ENCODE measurements at regions not wholly inside any gene's neighbourhood (a gene's known extent, or its start where the extent isn't known, plus 50 kb on each side); places are given as distances from the start of the nearest gene placed in this dataset.

DNA sequence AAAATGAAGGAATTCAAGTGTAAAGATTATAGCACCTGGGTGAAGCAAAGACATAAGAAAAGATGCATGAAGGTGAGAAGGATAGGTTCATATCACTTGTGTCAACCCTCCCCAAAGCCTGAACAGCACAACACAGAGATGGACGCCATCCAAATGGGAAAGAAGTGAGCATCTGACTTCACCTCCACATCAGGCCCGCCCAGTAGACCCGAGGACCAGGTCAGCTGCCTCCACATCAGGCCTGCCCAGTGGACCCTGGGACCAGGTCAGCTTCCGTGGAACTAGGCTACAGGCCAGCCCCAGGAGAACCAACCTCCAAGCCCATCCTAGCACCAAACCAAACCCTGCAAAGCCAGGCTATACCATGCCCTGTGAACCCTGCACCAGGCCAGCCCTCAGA is 862.9 kb downstream of the UQCRFS1 start:
- Histone ChIP-seq H3K27me3 (ENCODE audit: insufficient read depth, poor library complexity, severe bottlenecking) (no peaks in the 10 kb centered on the region), H3K9me3 (ENCODE audit: severe bottlenecking) (no peaks in the 10 kb centered on the region)

DNA sequence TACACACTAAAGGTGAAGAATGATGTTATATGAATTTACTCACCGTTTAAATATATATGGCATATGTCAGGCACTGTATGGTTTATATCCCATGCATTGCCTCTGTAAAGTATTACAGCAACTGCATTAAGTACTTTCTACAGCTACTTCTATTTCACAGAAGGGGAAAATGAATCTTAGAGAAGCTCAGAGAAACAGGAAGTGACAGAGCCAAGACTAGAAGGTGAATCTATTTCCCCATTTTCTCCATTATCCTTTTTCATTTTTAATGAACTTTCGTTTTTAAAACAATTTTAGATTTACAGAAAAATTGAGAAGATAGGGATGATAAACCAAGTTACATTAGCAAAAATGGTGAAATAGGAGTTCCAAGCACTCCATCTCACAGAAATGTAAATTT is 863.3 kb downstream of the UQCRFS1 start:
- TF ChIP-seq, protein P1, sequence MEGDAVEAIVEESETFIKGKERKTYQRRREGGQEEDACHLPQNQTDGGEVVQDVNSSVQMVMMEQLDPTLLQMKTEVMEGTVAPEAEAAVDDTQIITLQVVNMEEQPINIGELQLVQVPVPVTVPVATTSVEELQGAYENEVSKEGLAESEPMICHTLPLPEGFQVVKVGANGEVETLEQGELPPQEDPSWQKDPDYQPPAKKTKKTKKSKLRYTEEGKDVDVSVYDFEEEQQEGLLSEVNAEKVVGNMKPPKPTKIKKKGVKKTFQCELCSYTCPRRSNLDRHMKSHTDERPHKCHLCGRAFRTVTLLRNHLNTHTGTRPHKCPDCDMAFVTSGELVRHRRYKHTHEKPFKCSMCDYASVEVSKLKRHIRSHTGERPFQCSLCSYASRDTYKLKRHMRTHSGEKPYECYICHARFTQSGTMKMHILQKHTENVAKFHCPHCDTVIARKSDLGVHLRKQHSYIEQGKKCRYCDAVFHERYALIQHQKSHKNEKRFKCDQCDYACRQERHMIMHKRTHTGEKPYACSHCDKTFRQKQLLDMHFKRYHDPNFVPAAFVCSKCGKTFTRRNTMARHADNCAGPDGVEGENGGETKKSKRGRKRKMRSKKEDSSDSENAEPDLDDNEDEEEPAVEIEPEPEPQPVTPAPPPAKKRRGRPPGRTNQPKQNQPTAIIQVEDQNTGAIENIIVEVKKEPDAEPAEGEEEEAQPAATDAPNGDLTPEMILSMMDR (IDR thresholded peaks at IDR 0.05; ENCODE audit: poor library complexity, severe bottlenecking): no peak
- H3K36me3 ChIP-seq (ENCODE audit: low read depth): no peaks in the 10 kb centered on the region
- ATAC-seq (ENCODE audit: low read depth): no peak
- no peaks in the 10 kb centered on the region for H3K9me3 ChIP-seq (ENCODE audit: severe bottlenecking)
- no peaks in the 10 kb centered on the region for H3K27me3 ChIP-seq (ENCODE audit: insufficient read depth, poor library complexity, severe bottlenecking)
- no peak for DNase-seq (ENCODE audit: low spot score)
- no peak overlapping the region for H3K27ac ChIP-seq (ENCODE audit: poor library complexity, severe bottlenecking)
- no peak overlapping the region for H3K4me3 ChIP-seq (ENCODE audit: severe bottlenecking)
- H3K4me1 ChIP-seq (ENCODE audit: insufficient read depth, poor library complexity, severe bottlenecking): no peaks in the 10 kb centered on the region

More for the DNA sequence above, 862.9 kb downstream of the UQCRFS1 start:
- H3K27ac ChIP-seq (ENCODE audit: poor library complexity, severe bottlenecking): no peak overlapping the region
- no peaks in the 10 kb centered on the region for H3K4me1 ChIP-seq (ENCODE audit: insufficient read depth, poor library complexity, severe bottlenecking)
- DNase-seq (ENCODE audit: low spot score): no peak
- H3K4me3 ChIP-seq (ENCODE audit: severe bottlenecking): no peak overlapping the region
- ATAC-seq (ENCODE audit: low read depth): no peak
- TF ChIP-seq, protein P1 (IDR thresholded peaks at IDR 0.05; ENCODE audit: poor library complexity, severe bottlenecking): no peak
- no peaks in the 10 kb centered on the region for H3K36me3 ChIP-seq (ENCODE audit: low read depth)

DNA sequence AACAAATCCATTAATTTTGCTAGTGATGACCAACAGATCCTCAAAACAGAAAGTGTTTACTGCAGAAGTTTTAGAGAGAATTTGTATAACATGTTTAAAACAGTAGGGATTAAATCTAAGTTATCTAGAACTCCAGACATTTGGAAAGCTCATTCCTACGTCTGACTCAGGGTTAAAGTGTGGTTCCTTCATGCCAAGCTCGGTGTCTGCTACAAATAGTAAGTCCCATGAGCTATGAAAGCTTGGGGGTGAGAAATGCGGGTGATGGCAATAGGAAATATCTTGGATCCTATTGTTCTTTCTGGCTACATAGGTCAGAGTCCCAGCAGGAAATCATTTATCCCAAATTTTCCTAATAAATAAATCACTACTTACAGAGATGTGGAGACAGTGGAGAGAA is 867.1 kb downstream of the UQCRFS1 start:
- no peak overlapping the region for H3K27ac ChIP-seq (ENCODE audit: poor library complexity, severe bottlenecking)
- ATAC-seq (ENCODE audit: low read depth) (no peak), DNase-seq (ENCODE audit: low spot score) (no peak)
- no peaks in the 10 kb centered on the region for H3K27me3 ChIP-seq (ENCODE audit: insufficient read depth, poor library complexity, severe bottlenecking)
- H3K4me1 ChIP-seq (ENCODE audit: insufficient read depth, poor library complexity, severe bottlenecking): no peaks in the 10 kb centered on the region
- H3K9me3 ChIP-seq (ENCODE audit: severe bottlenecking): no peaks in the 10 kb centered on the region
- H3K36me3 ChIP-seq (ENCODE audit: low read depth): no peaks in the 10 kb centered on the region
- H3K4me3 ChIP-seq (ENCODE audit: severe bottlenecking): no peak overlapping the region
- TF ChIP-seq, protein P1 (IDR thresholded peaks at IDR 0.05; ENCODE audit: poor library complexity, severe bottlenecking): no peak

DNA sequence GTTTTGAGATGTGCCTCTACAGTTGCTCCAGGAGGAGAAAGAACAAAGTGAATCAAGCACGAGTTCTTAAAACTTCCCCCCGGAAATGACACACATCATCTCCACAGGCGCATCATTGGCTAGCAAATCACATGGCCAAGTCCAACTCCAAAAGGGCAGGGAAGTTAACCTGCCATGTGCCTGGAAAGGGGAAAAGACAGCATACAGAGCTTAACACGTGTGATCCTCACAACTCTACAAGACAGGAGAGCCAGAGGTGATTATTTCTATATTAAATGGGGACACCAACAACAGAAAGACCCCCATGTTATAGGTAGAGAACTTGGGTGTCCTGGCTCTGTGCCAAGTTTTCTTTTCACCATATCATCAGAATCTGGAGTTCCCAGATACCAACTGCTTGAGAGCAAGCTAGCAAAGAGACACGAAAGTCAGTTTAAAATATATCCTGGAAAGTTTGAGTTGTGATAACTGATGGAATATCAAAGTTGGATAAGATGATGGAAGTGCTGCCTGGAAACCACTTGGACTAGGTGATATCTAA is 871.1 kb downstream of the UQCRFS1 start:
- TF ChIP-seq, protein P1 (IDR thresholded peaks at IDR 0.05; ENCODE audit: poor library complexity, severe bottlenecking): no peak

DNA sequence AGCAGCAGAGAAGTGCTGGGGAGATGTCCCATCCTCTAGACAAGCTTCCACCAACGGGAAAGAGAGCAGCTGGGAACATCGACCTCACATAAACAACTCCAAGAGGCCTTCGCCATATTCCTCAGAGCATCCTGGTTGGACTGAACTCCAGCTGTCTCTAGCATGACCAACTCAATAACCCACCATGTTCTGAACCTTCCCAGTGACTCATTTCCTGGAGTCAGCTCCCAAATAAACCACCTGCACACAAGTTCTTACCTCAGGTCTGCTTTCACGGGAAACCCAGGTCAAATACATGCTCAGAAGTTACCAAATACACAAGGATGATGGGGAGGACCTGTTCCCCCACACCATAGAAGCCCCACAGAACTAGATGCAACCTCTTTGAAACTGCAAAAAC is 878.5 kb downstream of the UQCRFS1 start:
- Histone ChIP-seq H3K27ac (ENCODE audit: poor library complexity, severe bottlenecking) (no peak overlapping the region), H3K9me3 (ENCODE audit: severe bottlenecking) (no peaks in the 10 kb centered on the region), H3K4me3 (ENCODE audit: severe bottlenecking) (no peak overlapping the region), H3K27me3 (ENCODE audit: insufficient read depth, poor library complexity, severe bottlenecking) (no peaks in the 10 kb centered on the region), H3K4me1 (ENCODE audit: insufficient read depth, poor library complexity, severe bottlenecking) (no peaks in the 10 kb centered on the region), H3K36me3 (ENCODE audit: low read depth) (no peaks in the 10 kb centered on the region)
- ATAC-seq (ENCODE audit: low read depth) (no peak), DNase-seq (ENCODE audit: low spot score) (no peak)
- TF ChIP-seq, protein P1 (IDR thresholded peaks at IDR 0.05; ENCODE audit: poor library complexity, severe bottlenecking): no peak

More for the DNA sequence above, 871.1 kb downstream of the UQCRFS1 start:
- ATAC-seq (ENCODE audit: low read depth) (no peak), DNase-seq (ENCODE audit: low spot score) (no peak)
- Histone ChIP-seq H3K4me3 (ENCODE audit: severe bottlenecking) (no peak overlapping the region), H3K36me3 (ENCODE audit: low read depth) (no peaks in the 10 kb centered on the region), H3K27me3 (ENCODE audit: insufficient read depth, poor library complexity, severe bottlenecking) (no peaks in the 10 kb centered on the region), H3K27ac (ENCODE audit: poor library complexity, severe bottlenecking) (no peak overlapping the region), H3K9me3 (ENCODE audit: severe bottlenecking) (no peaks in the 10 kb centered on the region), H3K4me1 (ENCODE audit: insufficient read depth, poor library complexity, severe bottlenecking) (no peaks in the 10 kb centered on the region)
